Transverse colon (tissue), 3 donors: ENCODE measurements at regions not wholly inside any gene's neighbourhood (a gene's known extent, or its start where the extent isn't known, plus 50 kb on each side); places are given as distances from the start of the nearest gene placed in this dataset.

Experiments used
- CTCF ChIP-seq, 5 experiments: fragments of 200-600 bp in 3 of 5; fragments of 450-650 bp in 2 of 5; sonication (generic) in 3 of 5; IDR thresholded peaks; 1 replicate in 2 of 5; 2 replicates in 3 of 5; pipeline ENCODE4 v1.5.1; 2016 to 2017; ENCODE audit warnings: antibody characterized with exemption in 5 of 5, inconsistent platforms in 3 of 5, mild to moderate bottlenecking in 2 of 5, moderate library complexity in 1 of 5
- POLR2A ChIP-seq: fragments of 450-650 bp; IDR thresholded peaks from one replicate; pipeline ENCODE4 v1.6.1; 2016; ENCODE audit warnings: antibody characterized with exemption, mild to moderate bottlenecking, moderate library complexity

GRCh38 chr3:168616915-168617314, 521.2 kb upstream of the GOLIM4 start:
- TF ChIP-seq CTCF (IDR thresholded peaks at IDR 0.05) (no peak), POLR2A (no peak)
